ENCODE measurements at regions not wholly inside any gene's neighbourhood (a gene's known extent, or its start where the extent isn't known, plus 50 kb on each side); places are given as distances from the start of the nearest gene placed in this dataset.

DNA sequence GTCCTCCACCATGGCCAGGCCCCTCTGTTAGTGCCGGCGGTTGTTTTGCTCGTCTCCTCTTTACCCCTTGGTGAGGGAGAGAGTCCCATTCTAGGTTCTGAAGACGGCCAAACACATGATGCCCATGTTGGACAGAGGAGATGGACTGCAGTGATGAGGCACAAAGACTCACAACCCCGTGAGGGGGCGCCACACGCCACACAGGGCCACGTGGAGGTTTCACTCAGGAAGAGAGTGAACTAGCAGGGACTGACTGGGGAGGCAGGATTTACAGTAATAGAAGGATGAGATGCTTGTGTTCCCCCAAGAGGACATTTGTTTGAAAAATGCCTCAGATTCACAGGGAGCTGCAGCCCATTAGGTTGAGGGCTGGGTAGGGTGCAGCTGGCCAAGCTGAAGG lies 655.3 kb upstream of the FRG1 start:
- Histone ChIP-seq H3K9me3 (no peaks in the 10 kb centered on the region), H3K27me3 (replicated peaks; ENCODE audit: insufficient read depth) (no peaks in the 10 kb centered on the region), H3K36me3 (no peaks in the 10 kb centered on the region), H3K27ac (no peak overlapping the region), H3K4me1 (ENCODE audit: control insufficient read depth in 1 of 2, low read depth in 2 of 2) (no peaks in the 10 kb centered on the region), H3K4me3 (no peak overlapping the region)
- ATAC-seq (ENCODE audit: insufficient number of reproducible peaks, low FRiP score, low read depth) (no peak), DNase-seq (ENCODE audit: low spot score) (no peak)
- TF ChIP-seq, protein P1, sequence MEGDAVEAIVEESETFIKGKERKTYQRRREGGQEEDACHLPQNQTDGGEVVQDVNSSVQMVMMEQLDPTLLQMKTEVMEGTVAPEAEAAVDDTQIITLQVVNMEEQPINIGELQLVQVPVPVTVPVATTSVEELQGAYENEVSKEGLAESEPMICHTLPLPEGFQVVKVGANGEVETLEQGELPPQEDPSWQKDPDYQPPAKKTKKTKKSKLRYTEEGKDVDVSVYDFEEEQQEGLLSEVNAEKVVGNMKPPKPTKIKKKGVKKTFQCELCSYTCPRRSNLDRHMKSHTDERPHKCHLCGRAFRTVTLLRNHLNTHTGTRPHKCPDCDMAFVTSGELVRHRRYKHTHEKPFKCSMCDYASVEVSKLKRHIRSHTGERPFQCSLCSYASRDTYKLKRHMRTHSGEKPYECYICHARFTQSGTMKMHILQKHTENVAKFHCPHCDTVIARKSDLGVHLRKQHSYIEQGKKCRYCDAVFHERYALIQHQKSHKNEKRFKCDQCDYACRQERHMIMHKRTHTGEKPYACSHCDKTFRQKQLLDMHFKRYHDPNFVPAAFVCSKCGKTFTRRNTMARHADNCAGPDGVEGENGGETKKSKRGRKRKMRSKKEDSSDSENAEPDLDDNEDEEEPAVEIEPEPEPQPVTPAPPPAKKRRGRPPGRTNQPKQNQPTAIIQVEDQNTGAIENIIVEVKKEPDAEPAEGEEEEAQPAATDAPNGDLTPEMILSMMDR (IDR thresholded peaks at IDR 0.05): no peak

DNA sequence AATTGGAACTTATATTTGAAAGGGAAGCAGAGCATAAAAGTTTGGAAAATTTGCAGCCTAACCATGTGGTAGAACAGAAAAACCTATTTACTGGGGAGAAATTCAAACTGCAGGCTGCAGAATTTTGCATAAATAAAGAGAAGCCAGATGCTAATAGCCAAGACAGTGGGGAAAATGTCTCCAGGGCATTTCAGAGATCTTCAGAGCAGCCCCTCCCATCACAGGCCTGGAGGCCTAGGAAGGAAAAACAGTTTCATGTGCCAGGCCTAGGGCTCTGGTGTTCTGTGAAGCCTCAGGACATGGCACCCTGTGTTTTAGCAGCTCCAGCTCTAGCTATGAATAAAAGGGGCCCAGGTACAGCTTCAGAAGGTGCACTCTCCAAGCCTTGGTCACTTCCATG lies 648.7 kb upstream of the FRG1 start:
- Histone ChIP-seq H3K27ac (no peak overlapping the region), H3K4me1 (ENCODE audit: control insufficient read depth in 1 of 2, low read depth in 2 of 2) (no peaks in the 10 kb centered on the region), H3K36me3 (no peaks in the 10 kb centered on the region), H3K4me3 (no peak overlapping the region), H3K9me3 (no peaks in the 10 kb centered on the region), H3K27me3 (replicated peaks; ENCODE audit: insufficient read depth) (no peaks in the 10 kb centered on the region)
- TF ChIP-seq, protein P1 (IDR thresholded peaks at IDR 0.05): no peak
- DNase-seq (ENCODE audit: low spot score): no peak
- ATAC-seq (ENCODE audit: insufficient number of reproducible peaks, low FRiP score, low read depth): no peak

DNA sequence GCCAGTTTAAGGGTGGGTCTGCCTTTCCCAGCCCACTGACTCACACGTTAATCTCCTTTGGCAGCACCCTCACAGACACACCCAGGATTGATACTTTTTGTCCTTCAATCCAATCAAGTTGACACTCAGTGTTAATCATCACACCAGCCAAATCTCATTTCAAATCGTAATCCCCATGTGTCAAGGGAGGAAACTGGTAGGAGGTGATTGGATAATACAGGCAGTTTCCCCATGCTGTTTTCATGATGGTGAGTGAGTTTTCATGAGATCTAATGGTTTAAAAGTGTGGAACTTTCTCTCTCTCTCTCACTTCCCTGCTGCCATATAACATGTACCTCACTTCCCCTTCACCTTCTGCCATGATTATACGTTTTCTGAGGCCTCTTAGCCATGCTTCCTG lies 647.2 kb upstream of the FRG1 start:
- no peaks in the 10 kb centered on the region for H3K4me1 ChIP-seq (ENCODE audit: control insufficient read depth in 1 of 2, low read depth in 2 of 2)
- TF ChIP-seq, protein P1 (IDR thresholded peaks at IDR 0.05): no peak
- H3K27me3 ChIP-seq (replicated peaks; ENCODE audit: insufficient read depth): no peaks in the 10 kb centered on the region
- no peak overlapping the region for H3K27ac ChIP-seq
- H3K4me3 ChIP-seq: no peak overlapping the region
- DNase-seq (ENCODE audit: low spot score): no peak
- H3K36me3 ChIP-seq: no peaks in the 10 kb centered on the region
- ATAC-seq (ENCODE audit: insufficient number of reproducible peaks, low FRiP score, low read depth): no peak
- no peaks in the 10 kb centered on the region for H3K9me3 ChIP-seq

DNA sequence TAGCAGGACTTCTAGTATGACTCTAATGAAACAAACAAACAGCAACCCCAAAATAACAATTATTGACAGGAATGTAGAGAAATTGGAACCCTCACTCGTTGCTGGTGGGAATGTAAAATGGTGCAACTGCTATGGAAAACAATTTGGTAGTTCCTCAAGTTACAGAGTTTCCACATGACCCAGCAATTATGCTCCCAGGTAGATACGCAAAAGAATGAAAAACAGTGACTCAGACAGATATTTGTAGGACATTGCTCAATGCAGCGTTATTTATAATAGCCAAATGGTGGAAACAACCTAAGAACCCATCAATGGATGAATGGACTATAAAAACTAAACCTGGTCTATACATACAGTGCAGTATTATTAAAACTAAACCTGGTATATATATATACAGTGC lies 646.1 kb upstream of the FRG1 start:
- TF ChIP-seq, protein P1 (IDR thresholded peaks at IDR 0.05): no peak
- Histone ChIP-seq H3K4me3 (no peak overlapping the region), H3K27me3 (replicated peaks; ENCODE audit: insufficient read depth) (no peaks in the 10 kb centered on the region), H3K4me1 (ENCODE audit: control insufficient read depth in 1 of 2, low read depth in 2 of 2) (no peaks in the 10 kb centered on the region), H3K27ac (no peak overlapping the region), H3K36me3 (no peaks in the 10 kb centered on the region), H3K9me3 (no peaks in the 10 kb centered on the region)
- DNase-seq (ENCODE audit: low spot score) (no peak), ATAC-seq (ENCODE audit: insufficient number of reproducible peaks, low FRiP score, low read depth) (no peak)

DNA sequence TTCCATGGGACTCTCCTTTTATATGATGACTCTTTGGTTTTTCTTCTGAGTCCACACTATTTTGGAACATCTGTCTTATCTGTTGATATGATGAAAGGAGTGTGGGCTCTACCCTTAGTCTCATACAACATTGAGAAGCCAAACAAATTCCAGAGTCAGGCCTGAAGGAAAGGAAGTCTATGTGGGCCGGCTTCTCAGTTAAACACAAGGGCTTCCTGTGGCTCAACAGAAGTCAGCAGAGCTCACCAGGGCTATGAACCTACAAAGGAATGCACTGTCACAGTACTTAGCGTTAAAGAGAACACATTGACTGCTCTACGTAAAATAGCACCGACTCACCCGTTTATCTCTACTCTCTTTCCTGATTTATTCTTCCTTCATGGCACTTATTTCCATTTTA lies 641.0 kb upstream of the FRG1 start:
- no peaks in the 10 kb centered on the region for H3K27me3 ChIP-seq (replicated peaks; ENCODE audit: insufficient read depth)
- H3K27ac ChIP-seq: no peak overlapping the region
- ATAC-seq (ENCODE audit: insufficient number of reproducible peaks, low FRiP score, low read depth): no peak
- no peak for DNase-seq (ENCODE audit: low spot score)
- peaks cover 0 to 2% of the 10 kb centered on the region in 2 donors for H3K4me1 ChIP-seq (ENCODE audit: control insufficient read depth in 1 of 2, low read depth in 2 of 2)
- no peaks in the 10 kb centered on the region for H3K9me3 ChIP-seq
- TF ChIP-seq, protein P1 (IDR thresholded peaks at IDR 0.05): no peak
- H3K36me3 ChIP-seq: no peaks in the 10 kb centered on the region
- no peak overlapping the region for H3K4me3 ChIP-seq
